ENCODE measurements at regions not wholly inside any gene's neighbourhood (a gene's known extent, or its start where the extent isn't known, plus 50 kb on each side); places are given as distances from the start of the nearest gene placed in this dataset.

DNA sequence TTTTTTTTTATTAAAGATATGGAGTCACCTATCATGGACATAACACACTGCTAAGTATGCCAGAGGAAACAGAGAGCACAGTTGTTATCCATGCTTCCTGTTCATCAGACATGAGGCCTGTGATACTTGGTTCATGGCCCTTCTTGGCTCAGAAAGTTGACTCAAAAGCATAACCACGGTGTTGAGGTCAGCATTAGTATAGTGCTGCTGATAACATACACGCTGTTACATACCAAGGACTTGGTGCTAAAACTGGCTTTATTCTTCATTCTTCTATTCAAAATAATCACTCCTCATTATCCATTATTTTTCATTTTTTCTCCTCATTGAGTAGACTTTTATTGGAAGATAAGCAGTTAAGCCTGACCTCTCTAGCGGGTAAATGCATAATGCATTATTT is 464.1 kb downstream of the ADGRL2 start:
- intact Hi-C loops (cut with DNase I), result no loop called here
- Histone ChIP-seq H3K4me1 (no peaks in the 10 kb centered on the region), H3K9me3 (no peaks in the 10 kb centered on the region), H3K27me3 (no peaks in the 10 kb centered on the region), H3K27ac (no peak overlapping the region), H3K4me3 (no peak overlapping the region), H3K36me3 (no peaks in the 10 kb centered on the region)
- ATAC-seq (no peak), DNase-seq (peak in 2 of 4 donors; percentile 89)
- TF ChIP-seq, protein P1, sequence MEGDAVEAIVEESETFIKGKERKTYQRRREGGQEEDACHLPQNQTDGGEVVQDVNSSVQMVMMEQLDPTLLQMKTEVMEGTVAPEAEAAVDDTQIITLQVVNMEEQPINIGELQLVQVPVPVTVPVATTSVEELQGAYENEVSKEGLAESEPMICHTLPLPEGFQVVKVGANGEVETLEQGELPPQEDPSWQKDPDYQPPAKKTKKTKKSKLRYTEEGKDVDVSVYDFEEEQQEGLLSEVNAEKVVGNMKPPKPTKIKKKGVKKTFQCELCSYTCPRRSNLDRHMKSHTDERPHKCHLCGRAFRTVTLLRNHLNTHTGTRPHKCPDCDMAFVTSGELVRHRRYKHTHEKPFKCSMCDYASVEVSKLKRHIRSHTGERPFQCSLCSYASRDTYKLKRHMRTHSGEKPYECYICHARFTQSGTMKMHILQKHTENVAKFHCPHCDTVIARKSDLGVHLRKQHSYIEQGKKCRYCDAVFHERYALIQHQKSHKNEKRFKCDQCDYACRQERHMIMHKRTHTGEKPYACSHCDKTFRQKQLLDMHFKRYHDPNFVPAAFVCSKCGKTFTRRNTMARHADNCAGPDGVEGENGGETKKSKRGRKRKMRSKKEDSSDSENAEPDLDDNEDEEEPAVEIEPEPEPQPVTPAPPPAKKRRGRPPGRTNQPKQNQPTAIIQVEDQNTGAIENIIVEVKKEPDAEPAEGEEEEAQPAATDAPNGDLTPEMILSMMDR (IDR thresholded peaks at IDR 0.05), result no peak

DNA sequence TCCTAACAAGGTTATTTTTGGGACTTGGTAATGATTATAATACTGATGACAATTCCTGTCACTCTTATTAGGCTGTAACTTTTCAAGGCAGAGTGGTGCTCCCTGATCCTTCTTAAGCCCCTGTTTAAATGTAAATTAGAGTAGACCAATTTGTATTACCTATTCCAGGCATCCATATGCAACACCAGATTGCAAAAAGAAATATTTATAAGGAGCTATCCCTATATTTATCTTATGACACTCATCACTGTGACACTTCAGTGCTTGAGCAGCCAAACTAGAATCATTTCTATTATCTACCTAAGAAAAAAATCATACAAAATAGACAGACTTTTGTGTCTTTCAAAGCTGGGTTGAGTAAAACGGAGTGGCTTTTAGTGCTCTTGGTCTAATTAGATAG is 462.7 kb downstream of the ADGRL2 start:
- Histone ChIP-seq H3K36me3 (no peaks in the 10 kb centered on the region), H3K4me3 (no peak overlapping the region), H3K4me1 (no peaks in the 10 kb centered on the region), H3K27ac (no peak overlapping the region), H3K27me3 (no peaks in the 10 kb centered on the region), H3K9me3 (no peaks in the 10 kb centered on the region)
- TF ChIP-seq, protein P1 (IDR thresholded peaks at IDR 0.05), result no peak
- intact Hi-C loops (cut with DNase I), result no loop called here
- DNase-seq (no peak), ATAC-seq (no peak)

DNA sequence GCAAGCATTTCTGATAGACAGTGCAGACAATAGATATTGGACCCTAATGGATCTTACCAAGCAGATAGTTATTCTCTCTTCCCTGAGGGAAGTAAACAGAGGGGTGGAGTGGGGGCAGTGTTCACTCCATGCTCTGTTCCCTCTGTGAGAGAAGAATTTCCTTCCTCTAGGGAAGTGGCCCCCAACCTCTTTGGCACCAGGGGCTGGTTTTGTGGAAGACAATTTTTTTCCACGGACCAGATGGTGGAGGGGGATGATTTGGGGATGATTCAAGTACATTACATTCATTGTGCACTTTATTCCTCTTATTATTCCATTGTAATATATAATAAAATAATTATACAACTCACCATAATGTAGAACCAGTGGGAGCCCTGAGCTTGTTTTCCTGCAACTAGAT is 459.9 kb downstream of the ADGRL2 start:
- Histone ChIP-seq H3K4me1 (no peaks in the 10 kb centered on the region), H3K9me3 (no peaks in the 10 kb centered on the region), H3K4me3 (no peak overlapping the region), H3K36me3 (no peaks in the 10 kb centered on the region), H3K27me3 (no peaks in the 10 kb centered on the region), H3K27ac (no peak overlapping the region)
- DNase-seq (no peak), ATAC-seq (no peak)
- intact Hi-C loops (cut with DNase I), result no loop called here
- TF ChIP-seq, protein P1 (IDR thresholded peaks at IDR 0.05), result no peak

DNA sequence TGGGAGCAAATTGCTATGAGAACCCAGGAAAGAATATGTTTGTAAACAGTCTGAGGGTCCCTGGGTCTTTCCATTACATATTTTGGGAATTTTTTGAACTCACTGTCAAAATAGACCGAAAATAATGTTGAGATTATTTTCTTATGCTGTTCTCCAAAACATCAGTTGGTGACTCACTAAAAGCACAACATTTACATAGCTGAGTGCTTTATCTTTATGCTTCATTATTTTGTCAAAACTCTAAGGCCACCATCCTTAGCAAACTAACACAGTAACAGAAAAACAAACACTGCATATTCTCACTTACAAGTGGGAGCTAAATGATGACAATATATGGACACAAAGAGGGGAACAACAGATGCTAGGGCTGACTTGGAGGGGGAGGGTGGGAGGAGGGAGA is 459.3 kb downstream of the ADGRL2 start:
- TF ChIP-seq, protein P1 (IDR thresholded peaks at IDR 0.05), result no peak
- DNase-seq, result no peak
- H3K36me3 ChIP-seq, result no peaks in the 10 kb centered on the region
- H3K4me1 ChIP-seq, result no peaks in the 10 kb centered on the region
- no peak overlapping the region for H3K4me3 ChIP-seq
- no peaks in the 10 kb centered on the region for H3K9me3 ChIP-seq
- no peak for ATAC-seq
- intact Hi-C loops (cut with DNase I), result no loop called here
- H3K27ac ChIP-seq, result no peak overlapping the region
- no peaks in the 10 kb centered on the region for H3K27me3 ChIP-seq

DNA sequence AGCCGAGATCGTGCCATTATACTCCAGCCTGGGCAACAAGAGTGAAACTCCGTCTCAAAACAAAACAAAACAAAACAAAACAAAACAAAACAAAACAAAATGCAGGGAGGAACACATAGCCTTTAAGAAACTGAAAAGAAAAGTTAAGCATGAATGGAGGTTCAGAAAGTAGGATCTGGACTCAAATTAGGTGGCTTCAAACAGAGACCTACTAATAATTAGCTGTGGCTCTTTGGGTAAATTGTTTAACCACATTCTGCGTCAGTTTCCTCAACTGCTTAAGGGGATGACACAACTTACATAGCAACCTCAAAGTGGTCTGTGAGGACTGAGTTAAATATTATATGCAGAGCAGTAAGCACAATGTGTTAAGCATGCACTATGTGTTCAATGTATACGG is 458.2 kb downstream of the ADGRL2 start:
- no peaks in the 10 kb centered on the region for H3K27me3 ChIP-seq
- H3K4me1 ChIP-seq, result no peaks in the 10 kb centered on the region
- intact Hi-C loops (cut with DNase I), result no loop called here
- DNase-seq (no peak), ATAC-seq (no peak)
- TF ChIP-seq, protein P1 (IDR thresholded peaks at IDR 0.05), result no peak
- H3K4me3 ChIP-seq, result no peak overlapping the region
- H3K27ac ChIP-seq, result no peak overlapping the region
- H3K36me3 ChIP-seq, result no peaks in the 10 kb centered on the region
- H3K9me3 ChIP-seq, result no peaks in the 10 kb centered on the region

All from left lung (tissue), 4 donors.